ENCODE measurements at regions not wholly inside any gene's neighbourhood (a gene's known extent, or its start where the extent isn't known, plus 50 kb on each side); places are given as distances from the start of the nearest gene placed in this dataset.

GRCh38 chr2:2846332-2847208, 515.5 kb upstream of the MYT1L start:
- Histone ChIP-seq H3K4me1 (ENCODE audit: control insufficient read depth in 1 of 2, insufficient read depth in 2 of 2, low read length in 2 of 2) (peaks cover 11 to 12% of the 10 kb centered on the region in 2 experiments; a peak in 3 of 4 replicates), H2AFZ (ENCODE audit: low read depth, low read length, poor library complexity, severe bottlenecking) (no peak overlapping the region), H3K27ac (ENCODE audit: low read depth, low read length) (no peak overlapping the region), H3K36me3 (ENCODE audit: control insufficient read depth in 1 of 2, insufficient read depth in 2 of 2, low read length in 2 of 2) (no peaks in the 10 kb centered on the region), H3K79me2 (ENCODE audit: insufficient read depth, low read length) (no peaks in the 10 kb centered on the region), H4K20me1 (ENCODE audit: insufficient read depth) (no peaks in the 10 kb centered on the region), H3K9me2 (ENCODE audit: insufficient read depth) (no peaks in the 10 kb centered on the region), H3K4me3 (replicated peaks in 1 of 2; ENCODE audit: low read depth in 1 of 2, low read length in 2 of 2) (no peak overlapping the region), H3K27me3 (ENCODE audit: insufficient read depth, low read length) (0 out of 2 replicates have a peak, but pooled peaks cover 3% of the 10 kb centered on the region), H3K9me3 (ENCODE audit: control insufficient read depth in 1 of 2, insufficient read depth in 1 of 2, low read depth in 1 of 2, low read length in 2 of 2) (no peaks in the 10 kb centered on the region), H3K9ac (ENCODE audit: low read length) (no peak overlapping the region), H3K4me2 (ENCODE audit: low read length) (peak overlapping the region; percentile 14)
- ATAC-seq (peak; percentile 75), DNase-seq (ENCODE audit: low read depth, low spot score) (peak; percentile 45)
- POLR2A ChIA-PET: no interaction called here
- intact Hi-C loops (cut with micrococcal nuclease): no loop called here
- TF ChIP-seq ELF1 (IDR thresholded peaks at IDR 0.05; ENCODE audit: borderline replicate concordance, low read depth) (no peak), EGR1 (IDR thresholded peaks at IDR 0.05; ENCODE audit: low read depth) (peak; percentile 82), YY1 (IDR thresholded peaks at IDR 0.05; ENCODE audit: extremely low read depth, insufficient replicate concordance, low read depth, low read length) (peak; percentile 21), SP1 (IDR thresholded peaks at IDR 0.05; ENCODE audit: low read depth) (peak; percentile 49), EZH2 (IDR thresholded peaks at IDR 0.05) (no peak), SRF (IDR thresholded peaks at IDR 0.05; ENCODE audit: low read depth) (no peak), SIN3A (IDR thresholded peaks at IDR 0.05; ENCODE audit: low read depth) (0 out of 2 replicates have a peak, but pooled peaks have one; percentile 36), RAD21 (IDR thresholded peaks at IDR 0.05; ENCODE audit: low read depth) (peak; percentile 40), POLR2AphosphoS5 (IDR thresholded peaks at IDR 0.05; ENCODE audit: low read depth, low read length) (peak; percentile 36), CBX3 (IDR thresholded peaks at IDR 0.05; ENCODE audit: low read depth) (peak; percentile 77; the same call in 1 of the 2 replicates), CTCF (IDR thresholded peaks at IDR 0.05 in 2 of 3, conservative IDR thresholded peaks at IDR 0.05 in 1 of 3; ENCODE audit: borderline replicate concordance in 1 of 3, insufficient read depth in 1 of 3, low read depth in 2 of 3, low read length in 2 of 3) (peak in 1 of 3 experiments; percentile 10; a peak in 1 of 6 replicates), ZFX (IDR thresholded peaks at IDR 0.05) (no peak), MAX (IDR thresholded peaks at IDR 0.05) (peak; percentile 79), FOSL1 (IDR thresholded peaks at IDR 0.05; ENCODE audit: low read depth) (peak; percentile 33; the same call in 1 of the 2 replicates), CEBPB (IDR thresholded peaks at IDR 0.05; ENCODE audit: low read depth) (no peak), TCF7L2 (IDR thresholded peaks at IDR 0.05; ENCODE audit: borderline replicate concordance, extremely low read depth, insufficient read depth, insufficient read length) (no peak), JUND (IDR thresholded peaks at IDR 0.05) (peak; percentile 16; the same call in 1 of the 2 replicates)
- RAD21 ChIA-PET (ENCODE audit: low non-redundant PET in 1 of 2, low total read pairs in 2 of 2, uncharacterized antibody in 2 of 2, unreplicated experiment in 2 of 2): no interaction called here
- CTCF ChIA-PET: no interaction called here
- BruUV-seq (replicated peaks): no TSS peak

All from HCT116 (cell line).